NCI-H1092 (cell line): ENCODE measurements at regions not wholly inside any gene's neighbourhood (a gene's known extent, or its start where the extent isn't known, plus 50 kb on each side); places are given as distances from the start of the nearest gene placed in this dataset.

ENCODE experiments used
- DNase-seq: peaks from one replicate; lab custom pipeline; 2025; lab: John Stamatoyannopoulos, UW

DNA sequence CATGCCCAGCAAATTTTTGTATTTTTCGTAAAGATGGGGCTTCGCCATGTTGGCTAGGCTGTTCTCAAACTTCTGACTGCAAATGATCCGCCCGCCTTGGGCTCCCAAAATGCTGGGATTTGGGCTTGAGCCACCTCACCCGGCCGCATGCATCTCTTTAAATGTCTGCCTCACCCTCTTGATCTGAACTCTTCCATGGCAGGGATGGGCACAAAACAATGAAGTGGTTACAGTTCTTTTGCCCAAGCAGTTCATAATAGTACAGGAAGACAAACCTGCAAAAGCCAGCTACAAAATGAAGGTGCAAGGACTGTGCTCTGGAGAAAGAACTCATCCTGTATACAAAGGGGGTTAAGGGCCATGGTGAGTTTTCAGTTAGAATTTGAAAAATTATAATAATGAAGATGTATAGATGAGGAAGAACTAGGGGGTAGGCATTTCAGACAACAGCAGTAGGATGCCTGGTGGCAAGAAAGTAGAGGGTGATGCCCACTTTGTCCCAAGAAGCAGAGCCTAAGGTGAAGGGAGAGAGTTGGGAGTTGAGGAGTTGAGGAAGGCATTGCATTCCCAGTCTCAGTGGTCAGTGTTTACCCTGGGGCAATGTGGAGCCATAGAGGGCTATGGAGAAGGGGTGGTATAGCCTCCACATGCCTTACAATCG, 160.8 kb upstream of the MYCN start:
- DNase-seq, result no peak

DNA sequence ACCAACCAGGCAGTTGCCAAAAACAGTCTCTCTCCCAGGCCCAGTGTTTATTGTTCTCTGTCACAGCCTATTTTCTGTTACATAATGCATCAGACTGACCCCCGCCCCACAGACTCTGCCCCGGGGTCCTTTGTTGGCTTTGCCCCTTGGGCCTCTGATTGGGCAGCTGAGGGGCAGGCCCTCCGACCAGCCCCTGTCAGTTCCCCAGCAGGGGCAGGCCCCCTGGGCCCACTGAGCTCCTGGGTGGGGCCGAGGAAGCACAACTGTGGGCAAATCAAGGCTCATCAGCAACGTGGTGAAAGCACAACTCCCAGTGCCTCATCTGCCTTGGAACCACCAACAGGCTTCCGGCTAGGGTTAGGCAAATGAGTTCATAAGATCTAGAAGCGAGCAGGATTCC, 160.1 kb upstream of the MYCN start:
- no peak for DNase-seq

- DNase-seq, result no peak
Observed at GRCh38 chr2:15780912-15781574, 159.3 kb upstream of the MYCN start.

DNA sequence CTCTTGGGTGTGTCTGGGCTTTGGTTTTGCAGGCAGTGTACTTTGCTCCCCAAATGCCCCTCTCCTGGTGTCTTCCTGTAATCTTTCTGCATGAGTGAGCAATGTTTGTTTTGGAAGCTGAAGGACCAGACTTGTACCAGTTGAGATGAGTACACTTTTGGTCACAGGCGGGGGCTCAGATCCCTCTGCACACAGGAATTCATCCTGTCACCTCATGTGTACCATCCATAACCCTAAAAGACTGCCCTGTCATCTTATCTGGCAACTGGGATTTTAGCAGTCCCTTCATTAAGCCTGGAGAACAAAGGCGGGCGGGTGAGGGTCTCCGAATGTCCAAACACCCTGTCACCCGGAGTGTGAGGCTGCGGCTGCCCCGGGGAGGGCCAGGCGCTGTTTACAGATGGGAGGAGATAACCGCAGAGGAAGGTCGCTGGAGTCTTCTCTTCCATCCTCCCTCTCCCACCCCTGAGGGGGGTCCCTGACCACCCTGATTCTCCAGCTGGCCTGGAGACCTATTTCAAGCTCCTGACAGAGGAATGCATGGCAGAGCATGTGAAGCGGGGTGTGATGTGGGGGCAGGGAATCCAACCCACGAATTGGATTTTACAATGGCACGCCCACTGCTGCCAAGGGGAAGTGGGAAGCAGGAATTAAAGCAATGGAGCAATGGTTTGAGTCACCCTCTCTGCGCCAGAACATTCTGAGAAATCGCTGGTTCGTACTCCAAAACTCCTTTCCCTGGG, 158.2 kb upstream of the MYCN start:
- no peak for DNase-seq

- no peak for DNase-seq
Observed at GRCh38 chr2:15782769-15783294, 157.5 kb upstream of the MYCN start.

- no peak for DNase-seq
Observed at GRCh38 chr2:15783489-15783888, 156.9 kb upstream of the MYCN start.

DNA sequence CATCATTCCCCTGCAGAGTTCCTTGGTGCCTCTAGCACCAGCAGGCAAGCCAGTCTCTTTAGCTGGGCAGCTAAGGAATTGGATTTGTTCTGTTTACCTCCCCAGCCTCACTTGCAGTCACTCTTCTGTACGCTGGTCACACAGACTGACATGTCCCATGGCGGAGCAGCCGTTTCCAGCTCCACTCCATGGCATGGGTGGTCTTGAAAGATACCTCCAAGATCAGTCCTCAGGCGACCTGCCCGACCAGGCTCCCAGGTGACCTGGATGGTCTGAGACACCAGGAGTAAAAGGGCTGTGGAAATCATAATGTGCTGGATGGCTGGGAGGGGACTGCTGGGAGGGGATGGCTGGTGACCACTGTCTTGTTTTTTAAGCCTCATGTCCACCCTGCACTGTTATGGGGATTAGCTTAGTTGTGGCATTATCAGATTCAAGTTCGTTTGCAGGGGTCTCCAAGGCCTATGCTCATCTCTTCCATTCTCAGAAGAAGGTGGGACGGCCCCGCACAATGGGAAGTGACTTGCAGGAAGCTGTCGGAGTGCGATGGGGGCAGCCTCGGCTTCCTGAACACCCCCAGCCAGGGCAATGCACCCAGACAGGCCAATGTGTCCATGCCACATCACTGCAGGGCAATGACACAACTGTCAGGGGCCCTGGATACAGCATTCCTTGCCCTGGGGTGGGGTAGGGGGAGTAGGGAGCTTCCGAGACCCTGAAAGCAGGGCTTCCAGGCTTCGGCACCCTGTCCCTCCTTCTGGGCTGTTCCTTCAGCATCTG, 156.1 kb upstream of the MYCN start:
- DNase-seq, result no peak

DNA sequence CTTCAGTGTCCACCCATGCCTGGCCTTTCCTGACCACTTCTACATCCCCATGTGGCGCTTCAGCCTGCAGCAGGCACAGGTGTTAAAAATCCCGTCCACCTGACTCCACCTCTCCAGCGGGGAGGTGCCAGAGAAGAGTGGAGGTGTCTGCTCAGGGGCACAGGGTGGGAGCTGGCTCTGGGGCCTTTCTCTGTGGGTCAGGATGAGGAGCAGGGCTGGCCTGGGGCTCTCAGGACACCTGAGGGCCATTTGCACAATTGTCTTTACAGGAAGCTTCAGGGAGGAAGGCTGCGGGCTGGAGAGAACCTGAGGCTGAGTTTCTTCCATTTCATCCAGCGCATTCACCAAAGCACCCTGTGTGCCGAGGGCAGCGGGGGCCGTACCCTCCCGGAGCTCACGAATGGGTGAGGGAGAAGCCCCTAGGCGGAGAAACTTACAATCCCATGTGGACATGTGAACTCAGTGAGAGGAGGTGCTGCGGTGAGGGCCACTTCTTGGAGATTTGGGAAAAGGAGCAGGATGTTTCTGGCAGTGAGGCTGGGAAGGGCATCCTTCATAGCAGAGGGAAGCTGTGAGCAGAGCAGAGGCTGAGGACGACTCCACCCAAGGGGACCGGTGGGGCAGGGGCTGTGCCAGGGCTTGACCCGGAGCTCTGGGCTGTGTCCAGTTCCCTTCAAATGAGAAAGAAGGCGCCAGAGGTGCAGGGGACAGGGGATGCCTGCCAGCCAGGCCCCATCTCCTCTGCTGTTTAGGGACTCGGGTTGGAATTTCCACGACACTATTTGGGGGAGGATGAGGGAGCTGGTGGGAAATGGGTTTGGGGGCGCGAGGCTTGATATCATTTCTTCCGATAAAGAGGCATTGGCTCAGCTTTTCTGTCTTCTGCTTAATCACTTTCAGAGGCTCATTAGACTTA, 155.2 kb upstream of the MYCN start:
- no peak for DNase-seq

DNA sequence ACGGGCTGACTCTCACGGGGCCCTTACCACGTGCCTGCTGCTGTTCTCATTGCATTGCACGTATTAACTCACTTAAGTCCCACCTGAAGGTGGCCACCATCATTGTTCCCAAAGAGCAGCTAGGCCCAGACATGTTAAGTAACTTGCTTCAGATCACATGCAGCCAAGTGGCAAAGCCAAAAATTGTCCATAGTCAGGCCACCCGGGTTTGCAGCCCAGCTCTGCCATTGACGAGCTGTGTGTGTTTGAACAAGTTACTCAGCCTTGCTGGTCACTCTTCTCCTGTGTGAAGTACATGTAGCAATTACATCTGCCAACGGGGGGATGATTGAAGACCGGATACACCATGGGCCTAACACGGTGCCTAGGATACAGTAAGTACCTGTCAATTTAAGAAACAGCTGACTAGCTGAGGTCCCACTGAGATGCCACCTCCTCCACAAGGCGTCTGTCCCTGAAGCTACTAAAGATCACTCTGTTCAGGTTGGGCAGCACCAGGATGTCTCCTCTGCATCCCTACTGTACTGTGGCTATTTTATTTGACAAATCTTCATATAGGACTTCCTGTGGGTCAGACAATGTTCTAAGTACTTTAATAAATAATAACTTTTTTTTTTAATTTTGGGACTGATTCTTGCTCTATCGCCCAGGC, 154.2 kb upstream of the MYCN start:
- no peak for DNase-seq

DNA sequence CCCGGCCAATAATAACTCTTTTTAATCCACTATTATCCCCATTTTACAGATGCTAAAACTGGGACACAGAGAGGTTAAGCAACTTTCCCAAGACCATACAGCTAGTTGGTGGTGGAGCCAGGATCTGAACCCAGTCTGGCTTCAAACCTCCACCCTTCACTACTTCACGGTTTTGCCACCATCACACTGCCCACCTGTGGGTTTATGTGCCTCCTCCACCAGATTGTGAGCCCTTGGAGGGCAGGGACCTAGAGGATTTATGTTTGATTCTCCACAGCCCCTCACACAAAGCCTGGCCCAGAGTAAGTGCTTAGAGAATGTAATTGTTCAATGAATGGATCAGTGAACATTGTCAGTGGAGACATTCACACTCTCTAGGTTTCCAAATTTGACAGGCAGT, 153.4 kb upstream of the MYCN start:
- DNase-seq, result no peak

- no peak for DNase-seq
Observed at GRCh38 chr2:15787535-15788454, 152.6 kb upstream of the MYCN start.

GRCh38 chr2:15788455-15788829, 151.9 kb upstream of the MYCN start:
- DNase-seq, result no peak

GRCh38 chr2:15788830-15789229, 151.5 kb upstream of the MYCN start:
- DNase-seq, result no peak

- DNase-seq, result no peak
Observed at GRCh38 chr2:15789381-15790062, 150.8 kb upstream of the MYCN start.

GRCh38 chr2:15790326-15790725, 150.0 kb upstream of the MYCN start:
- DNase-seq, result no peak

- DNase-seq, result no peak
Observed at GRCh38 chr2:15790838-15791237, 149.5 kb upstream of the MYCN start.

GRCh38 chr2:15791294-15791693, 149.1 kb upstream of the MYCN start:
- DNase-seq, result no peak

- DNase-seq, result no peak
Observed at GRCh38 chr2:15792331-15792730, 148.0 kb upstream of the MYCN start.
